ENCODE measurements at regions not wholly inside any gene's neighbourhood (a gene's known extent, or its start where the extent isn't known, plus 50 kb on each side); places are given as distances from the start of the nearest gene placed in this dataset.

GRCh38 chr13:111594606-111595005 is 274.2 kb downstream of the TEX29 start:
- H3K4me3 ChIP-seq: no peak overlapping the region
- H3K9me3 ChIP-seq: peaks cover 0 to 15% (median 2%) of the 10 kb centered on the region in 8 donors
- H3K36me3 ChIP-seq: no peaks in the 10 kb centered on the region
- no peak overlapping the region for H3K27ac ChIP-seq
- intact Hi-C loops (cut with DNase I; ENCODE audit: low total_unique reads): no loop called here
- TF ChIP-seq POLR2A (IDR thresholded peaks at IDR 0.05) (no peak), POLR2AphosphoS5 (IDR thresholded peaks at IDR 0.05) (no peak), CTCF (IDR thresholded peaks at IDR 0.05 in 8 of 11, conservative IDR thresholded peaks at IDR 0.05 in 3 of 11) (no peak)
- H3K27me3 ChIP-seq (replicated peaks in 1 of 7): peaks cover 0 to 8% (median 0%) of the 10 kb centered on the region in 7 donors
- no peak for DNase-seq
- WGBS, 5 donors: 84 to 96% (median 92%) methylated on average over 10 of the region's 10 CpGs
- H3K4me1 ChIP-seq: no peaks in the 10 kb centered on the region

GRCh38 chr13:111595276-111595675 is 274.8 kb downstream of the TEX29 start:
- Histone ChIP-seq H3K9me3 (peaks cover 0 to 15% (median 2%) of the 10 kb centered on the region in 8 donors), H3K27ac (no peak overlapping the region), H3K4me3 (no peak overlapping the region), H3K27me3 (replicated peaks in 1 of 7) (peaks cover 0 to 8% (median 0%) of the 10 kb centered on the region in 7 donors), H3K4me1 (no peaks in the 10 kb centered on the region), H3K36me3 (no peaks in the 10 kb centered on the region)
- no peak for TF ChIP-seq POLR2A (IDR thresholded peaks at IDR 0.05)
- no peak for TF ChIP-seq POLR2AphosphoS5 (IDR thresholded peaks at IDR 0.05)
- no peak for TF ChIP-seq CTCF (IDR thresholded peaks at IDR 0.05 in 8 of 11, conservative IDR thresholded peaks at IDR 0.05 in 3 of 11)
- WGBS, 5 donors: 70 to 88% (median 83%) methylated on average over 3 of the region's 3 CpGs
- DNase-seq: no peak
- intact Hi-C loops (cut with DNase I; ENCODE audit: low total_unique reads): no loop called here

- no peaks in the 10 kb centered on the region for H3K36me3 ChIP-seq
- intact Hi-C loops (cut with DNase I; ENCODE audit: low total_unique reads): no loop called here
- no peak overlapping the region for H3K27ac ChIP-seq
- H3K9me3 ChIP-seq: peaks cover 0 to 15% (median 2%) of the 10 kb centered on the region in 8 donors
- no peak overlapping the region for H3K4me3 ChIP-seq
- DNase-seq: no peak
- H3K27me3 ChIP-seq (replicated peaks in 1 of 7): peaks cover 0 to 8% (median 0%) of the 10 kb centered on the region in 7 donors
- TF ChIP-seq CTCF (IDR thresholded peaks at IDR 0.05 in 8 of 11, conservative IDR thresholded peaks at IDR 0.05 in 3 of 11): no peak
- TF ChIP-seq POLR2A (IDR thresholded peaks at IDR 0.05): no peak
- TF ChIP-seq POLR2AphosphoS5 (IDR thresholded peaks at IDR 0.05): no peak
- H3K4me1 ChIP-seq: no peaks in the 10 kb centered on the region
- WGBS, 5 donors: 83 to 93% (median 87%) methylated on average over 11 of the region's 11 CpGs
Measured at GRCh38 chr13:111595791-111596190, 275.3 kb downstream of the TEX29 start.

GRCh38 chr13:111597191-111597611 is 276.8 kb downstream of the TEX29 start:
- Histone ChIP-seq H3K4me3 (no peak overlapping the region), H3K9me3 (peaks cover 0 to 10% (median 2%) of the 10 kb centered on the region in 8 donors), H3K27ac (no peak overlapping the region), H3K4me1 (no peaks in the 10 kb centered on the region), H3K27me3 (replicated peaks in 1 of 7) (peaks cover 0 to 8% (median 0%) of the 10 kb centered on the region in 7 donors), H3K36me3 (no peaks in the 10 kb centered on the region)
- no peak for DNase-seq
- intact Hi-C loops (cut with DNase I; ENCODE audit: low total_unique reads): no loop called here
- TF ChIP-seq CTCF (IDR thresholded peaks at IDR 0.05 in 8 of 11, conservative IDR thresholded peaks at IDR 0.05 in 3 of 11): no peak
- TF ChIP-seq POLR2AphosphoS5 (IDR thresholded peaks at IDR 0.05): no peak
- 83 to 90% (median 89%) methylated on average over 9 to 10 of the region's 10 CpGs for WGBS, 5 donors

Data from spleen (tissue), 11 donors.